H9 (cell line): ENCODE measurements at regions not wholly inside any gene's neighbourhood (a gene's known extent, or its start where the extent isn't known, plus 50 kb on each side); places are given as distances from the start of the nearest gene placed in this dataset.
A peak's percentile ranks its signal among the peaks of the same experiment; 100 is the strongest.

Experiments
- DNase-seq: peaks from one replicate; pipeline ENCODE4 v3.0.0-alpha.2; 2017
- H2AFZ ChIP-seq: one replicate; pipeline ENCODE4 v1.6.1; 2013; ENCODE audit warnings: mild to moderate bottlenecking, low read length, control low read depth, moderate library complexity
- H2AK5ac ChIP-seq: 2 replicates; pipeline ENCODE4 v1.6.1; 2013; ENCODE audit warnings: low read length, control low read depth, mixed read lengths; ENCODE audit not compliant: insufficient read length
- H2BK120ac ChIP-seq: one replicate; pipeline ENCODE4 v1.6.1; 2013; ENCODE audit warnings: low read depth, mild to moderate bottlenecking, low read length, control low read depth, inconsistent platforms; ENCODE audit not compliant: poor library complexity, severe bottlenecking
- H2BK12ac ChIP-seq: 2 replicates; pipeline ENCODE4 v1.6.1; 2013; ENCODE audit warnings: low read length, control low read depth, mixed read lengths, low read depth; ENCODE audit not compliant: insufficient read length
- H2BK15ac ChIP-seq: 2 replicates; pipeline ENCODE4 v1.6.1; 2013; ENCODE audit warnings: low read depth, low read length, control low read depth
- H2BK20ac ChIP-seq: one replicate; pipeline ENCODE4 v1.6.1; 2013; ENCODE audit warnings: low read depth, mild to moderate bottlenecking, low read length, control low read depth, inconsistent platforms; ENCODE audit not compliant: poor library complexity, severe bottlenecking
- H2BK5ac ChIP-seq: 2 replicates; pipeline ENCODE4 v1.6.1; 2013; ENCODE audit warnings: low read length, control low read depth, mixed read lengths; ENCODE audit not compliant: insufficient read length
- H3K14ac ChIP-seq: 2 replicates; pipeline ENCODE4 v1.6.1; 2013; ENCODE audit warnings: low read length, control low read depth; ENCODE audit not compliant: insufficient read depth
- H3K18ac ChIP-seq: 2 replicates; pipeline ENCODE4 v1.6.1; 2013; ENCODE audit warnings: low read depth, mild to moderate bottlenecking, mixed read lengths, low read length, control low read depth; ENCODE audit not compliant: insufficient read length
- H3K23ac ChIP-seq: 2 replicates; pipeline ENCODE4 v1.6.1; 2013; ENCODE audit warnings: low read length, control low read depth, mixed read lengths, low read depth; ENCODE audit not compliant: insufficient read length
- H3K23me2 ChIP-seq: 2 replicates; pipeline ENCODE4 v1.6.1; 2013; ENCODE audit warnings: low read depth, mild to moderate bottlenecking, mixed read lengths, low read length, control low read depth; ENCODE audit not compliant: insufficient read length, poor library complexity, severe bottlenecking
- H3K27ac ChIP-seq: 2 replicates; pipeline ENCODE4 v1.5.1; 2013; ENCODE audit warnings: low read length, control low read depth, mixed read lengths, low read depth; ENCODE audit not compliant: insufficient read length
- H3K27me3 ChIP-seq: 2 replicates; pipeline ENCODE4 v1.6.1; 2013; ENCODE audit warnings: low read length, control low read depth, inconsistent platforms; ENCODE audit not compliant: insufficient read depth
- H3K4ac ChIP-seq: 2 replicates; pipeline ENCODE4 v1.6.1; 2013; ENCODE audit warnings: low read depth, mild to moderate bottlenecking, control low read depth, inconsistent platforms, low read length, moderate library complexity
- H3K4me1 ChIP-seq: 2 replicates; pipeline ENCODE4 v1.6.1; 2013; ENCODE audit warnings: low read length, control low read depth, inconsistent platforms; ENCODE audit not compliant: insufficient read depth
- H3K4me2 ChIP-seq: 2 replicates; pipeline ENCODE4 v1.6.1; 2013; ENCODE audit warnings: low read length, control low read depth, mixed read lengths; ENCODE audit not compliant: insufficient read length, insufficient read depth
- H3K56ac ChIP-seq: 2 replicates; pipeline ENCODE4 v1.6.1; 2013; ENCODE audit warnings: low read depth, mild to moderate bottlenecking, mixed read lengths, low read length, control low read depth; ENCODE audit not compliant: insufficient read length
- H3K79me1 ChIP-seq: 2 replicates; pipeline ENCODE4 v1.6.1; 2013; ENCODE audit warnings: low read depth, mild to moderate bottlenecking, moderate library complexity, low read length, control low read depth, inconsistent platforms; ENCODE audit not compliant: insufficient read depth, poor library complexity, severe bottlenecking
- H3K79me2 ChIP-seq: 2 replicates; pipeline ENCODE4 v1.6.1; 2013; ENCODE audit warnings: low read length, control low read depth, inconsistent platforms; ENCODE audit not compliant: insufficient read depth
- H3K9ac ChIP-seq: 2 replicates; pipeline ENCODE4 v1.6.1; 2013; ENCODE audit warnings: low read length, control low read depth, mixed read lengths; ENCODE audit not compliant: insufficient read length; ENCODE audit errors: extremely low read depth
- H3K9me3 ChIP-seq: one replicate; pipeline ENCODE4 v1.6.1; 2013; ENCODE audit warnings: low read depth, low read length, inconsistent platforms; ENCODE audit not compliant: control insufficient read depth
- H3T11ph ChIP-seq: one replicate; pipeline ENCODE4 v1.6.1; 2013; ENCODE audit warnings: mild to moderate bottlenecking, low read length, control low read depth, inconsistent platforms
- H4K20me1 ChIP-seq: one replicate; pipeline ENCODE4 v1.6.1; 2013; ENCODE audit not compliant: control insufficient read depth, insufficient read length, insufficient read depth
- H4K5ac ChIP-seq: 2 replicates; pipeline ENCODE4 v1.6.1; 2013; ENCODE audit warnings: low read depth, mild to moderate bottlenecking, mixed read lengths, low read length, control low read depth; ENCODE audit not compliant: insufficient read length
- H4K8ac ChIP-seq: replicated peaks from 2 replicates; pipeline ENCODE4 v1.6.1; 2013; ENCODE audit warnings: low read length, control low read depth, mixed read lengths, low read depth; ENCODE audit not compliant: insufficient read length
- H4K91ac ChIP-seq: 2 replicates; pipeline ENCODE4 v1.6.1; 2013; ENCODE audit warnings: low read depth, mild to moderate bottlenecking, moderate library complexity, mixed read lengths, low read length, control low read depth; ENCODE audit not compliant: insufficient read length
- H3K27ac Mint-ChIP-seq, 3 experiments: 2 replicates in 2 of 3; 3 replicates in 1 of 3; pipeline ENCODE4 v1.8.0; 2020 to 2021; ENCODE audit warnings: mixed read lengths in 3 of 3, mild to moderate bottlenecking in 1 of 3, moderate library complexity in 1 of 3
- H3K27me3 Mint-ChIP-seq: 2 replicates; pipeline ENCODE4 v1.8.0; 2021; ENCODE audit warnings: low read depth, mild to moderate bottlenecking, moderate library complexity, mixed read lengths
- H3K36me3 Mint-ChIP-seq, 3 experiments: 2 replicates in 2 of 3; 3 replicates in 1 of 3; pipeline ENCODE4 v1.8.0; 2020 to 2021; ENCODE audit warnings: low read depth in 3 of 3, mixed read lengths in 3 of 3; ENCODE audit not compliant: insufficient read depth in 1 of 3
- H3K4me1 Mint-ChIP-seq, 2 experiments: 2 replicates each; pipeline ENCODE4 v1.8.0; 2020; ENCODE audit warnings: mixed read lengths in 2 of 2
- H3K4me3 Mint-ChIP-seq, 2 experiments: 2 replicates in 1 of 2; 3 replicates in 1 of 2; pipeline ENCODE4 v1.8.0; 2020 to 2021; ENCODE audit warnings: mild to moderate bottlenecking in 2 of 2, mixed read lengths in 2 of 2, moderate library complexity in 1 of 2
- H3K9me3 Mint-ChIP-seq, 2 experiments: 2 replicates in 1 of 2; 3 replicates in 1 of 2; pipeline ENCODE4 v1.8.0; 2020; ENCODE audit warnings: mild to moderate bottlenecking in 2 of 2, mixed read lengths in 2 of 2, moderate library complexity in 1 of 2
- CTCF ChIP-seq: fragments of 200-600 bp; sonication (generic); conservative IDR thresholded peaks from 3 replicates; pipeline ENCODE4 v1.8.0; 2021; ENCODE audit warnings: antibody characterized with exemption, mild to moderate bottlenecking
- WGBS: extraction: QIAGEN DNeasy Blood & Tissue Kit; methylation state at CpG from one replicate; pipeline ENCODE4 v1.1.7; 2013; ENCODE audit warnings: missing lambda C conversion rate, low lambda C conversion rate, mixed read lengths; ENCODE audit not compliant: insufficient read length; ENCODE audit errors: extremely low coverage; 5-methylcytosine and 5-hydroxymethylcytosine counted together

- no peak overlapping the region for H3K9ac ChIP-seq
- no peaks in the 10 kb centered on the region for H3K36me3 Mint-ChIP-seq
- no peak overlapping the region for H4K91ac ChIP-seq
- H3K9me3 ChIP-seq: no peaks in the 10 kb centered on the region
- no peak overlapping the region for H3K4me3 Mint-ChIP-seq
- no peak overlapping the region for H3K14ac ChIP-seq
- no peak for TF ChIP-seq CTCF
- H3K9me3 Mint-ChIP-seq: no peaks in the 10 kb centered on the region; a peak in 1 of 5 replicates
- no peak overlapping the region for H2BK20ac ChIP-seq
- WGBS: no CpG with 5 or more reads among the region's 13 CpGs
- no peak overlapping the region for H3K4me2 ChIP-seq
- no peak overlapping the region for H3K56ac ChIP-seq
- H4K5ac ChIP-seq: no peak overlapping the region
- no peaks in the 10 kb centered on the region for H3K79me2 ChIP-seq
- no peak overlapping the region for H2AK5ac ChIP-seq
- H2BK15ac ChIP-seq: no peak overlapping the region
- no peaks in the 10 kb centered on the region for H3K23me2 ChIP-seq
- H2AFZ ChIP-seq: no peak overlapping the region
- peak; percentile 12 for DNase-seq
- H2BK12ac ChIP-seq: no peak overlapping the region
- no peak overlapping the region for H4K8ac ChIP-seq
- no peak overlapping the region for H3T11ph ChIP-seq
- no peak overlapping the region; a peak in 2 of 7 replicates for H3K27ac Mint-ChIP-seq
- H3K4me1 ChIP-seq: no peaks in the 10 kb centered on the region
- no peak overlapping the region for H2BK120ac ChIP-seq
- H3K27ac ChIP-seq: no peak overlapping the region
- H3K27me3 ChIP-seq: no peaks in the 10 kb centered on the region
- no peaks in the 10 kb centered on the region for H4K20me1 ChIP-seq
- H3K27me3 Mint-ChIP-seq: peaks cover 8% of the 10 kb centered on the region
- no peaks in the 10 kb centered on the region for H3K79me1 ChIP-seq
- H3K4ac ChIP-seq: no peak overlapping the region
- H3K23ac ChIP-seq: no peak overlapping the region
- 0 out of 4 replicates have a peak, but pooled peaks cover 0 to 8% of the 10 kb centered on the region in 2 experiments for H3K4me1 Mint-ChIP-seq
- no peak overlapping the region for H3K18ac ChIP-seq
- H2BK5ac ChIP-seq: no peak overlapping the region
Measured at GRCh38 chr18:78740876-78741275, 238.7 kb upstream of the SALL3 start.
